Stimulated activated naive CD8-positive, alpha-beta T cell treated with anti-CD3 and anti-CD28 coated beads, Interleukin-15, Interleukin-2, amounts not matched to agents 100 U/mL and 50 U/mL, for 24 hours (primary cell): ENCODE measurements at regions not wholly inside any gene's neighbourhood (a gene's known extent, or its start where the extent isn't known, plus 50 kb on each side); places are given as distances from the start of the nearest gene placed in this dataset.
A peak's percentile ranks its signal among the peaks of the same experiment; 100 is the strongest.

Source experiments
- ATAC-seq: fragments of 150-1000 bp; cut with Tn5 transposase; one replicate; pipeline ENCODE4 v1.10.0; 2021
- DNase-seq: peaks from one replicate; pipeline ENCODE4 v3.0.0; 2021

- DNase-seq (no peak), ATAC-seq (no peak)
Observed at GRCh38 chr14:84003346-84003745, 1526.6 kb upstream of the FLRT2 start.

GRCh38 chr14:84006643-84007155 lies 1523.2 kb upstream of the FLRT2 start:
- no peak for DNase-seq
- ATAC-seq = no peak

DNA sequence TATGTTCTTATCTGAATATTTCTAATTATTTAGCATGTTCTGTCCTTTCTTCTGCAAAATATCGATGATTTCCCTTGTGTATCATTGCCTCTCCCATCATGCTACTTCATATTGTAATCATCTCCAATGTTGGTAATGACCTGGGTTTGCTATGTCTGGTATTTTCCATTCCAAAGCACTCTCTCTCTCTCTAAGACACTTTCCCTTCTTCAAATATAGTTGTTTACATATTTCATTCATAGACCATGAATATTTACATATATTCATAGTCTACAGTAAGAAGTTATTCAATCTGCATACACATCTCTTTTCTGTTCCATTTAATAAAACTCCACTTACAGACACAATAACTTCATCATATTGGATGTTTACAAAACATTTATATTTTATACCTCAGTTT lies 1516.5 kb upstream of the FLRT2 start:
- ATAC-seq (no peak), DNase-seq (no peak)

- DNase-seq = no peak
- no peak for ATAC-seq
Observed at GRCh38 chr14:84017495-84017894, 1512.4 kb upstream of the FLRT2 start.

DNA sequence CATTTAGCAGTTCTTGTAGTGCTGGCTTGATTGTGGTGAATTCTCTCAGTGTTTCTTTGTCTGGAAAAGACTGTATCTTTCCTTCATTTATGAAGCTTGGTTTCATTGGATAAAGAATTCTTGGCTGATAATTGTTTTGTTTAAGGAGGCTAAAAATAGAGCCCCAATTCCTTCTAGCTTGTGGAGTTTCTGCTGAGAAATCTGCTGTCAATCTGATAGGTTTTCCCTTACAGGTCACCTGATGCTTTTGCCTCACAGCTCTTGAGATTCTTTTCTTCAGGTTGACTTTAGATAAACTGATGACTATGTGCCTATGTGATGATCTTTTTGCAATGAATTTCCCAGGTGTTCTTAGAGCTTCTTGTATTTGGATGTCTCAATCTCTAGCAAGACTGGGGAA lies 1508.5 kb upstream of the FLRT2 start:
- no peak for ATAC-seq

GRCh38 chr14:84024231-84024820 lies 1505.6 kb upstream of the FLRT2 start:
- ATAC-seq (no peak), DNase-seq (no peak)

More for the DNA sequence above, 1508.5 kb upstream of the FLRT2 start:
- DNase-seq = no peak

GRCh38 chr14:84025106-84026012 lies 1504.6 kb upstream of the FLRT2 start:
- ATAC-seq (no peak), DNase-seq (no peak)

DNA sequence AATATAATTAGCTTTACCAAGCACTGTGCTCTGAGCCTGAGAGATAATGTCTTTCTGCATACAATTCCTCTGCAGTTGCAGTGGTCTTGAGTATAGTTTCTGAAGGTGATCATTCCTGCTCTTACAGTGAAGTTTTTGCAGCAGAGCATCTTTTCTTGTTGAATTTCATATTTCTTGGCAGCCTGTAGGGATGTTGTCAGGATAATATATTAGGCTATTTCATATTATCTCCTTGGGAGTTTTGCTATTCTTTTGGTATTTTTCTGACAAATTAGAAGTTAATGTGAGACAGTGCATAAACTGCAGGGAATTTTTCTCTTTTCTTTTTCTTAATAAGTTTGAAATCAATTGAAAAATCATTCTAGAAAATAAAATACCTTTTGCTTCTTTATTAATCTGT lies 1502.6 kb upstream of the FLRT2 start:
- ATAC-seq = no peak

GRCh38 chr14:84028080-84028604 lies 1501.8 kb upstream of the FLRT2 start:
- ATAC-seq (no peak), DNase-seq (no peak)

More for the DNA sequence above, 1502.6 kb upstream of the FLRT2 start:
- no peak for DNase-seq

- ATAC-seq = no peak
- no peak for DNase-seq
Observed at GRCh38 chr14:84029246-84029645, 1500.7 kb upstream of the FLRT2 start.

DNA sequence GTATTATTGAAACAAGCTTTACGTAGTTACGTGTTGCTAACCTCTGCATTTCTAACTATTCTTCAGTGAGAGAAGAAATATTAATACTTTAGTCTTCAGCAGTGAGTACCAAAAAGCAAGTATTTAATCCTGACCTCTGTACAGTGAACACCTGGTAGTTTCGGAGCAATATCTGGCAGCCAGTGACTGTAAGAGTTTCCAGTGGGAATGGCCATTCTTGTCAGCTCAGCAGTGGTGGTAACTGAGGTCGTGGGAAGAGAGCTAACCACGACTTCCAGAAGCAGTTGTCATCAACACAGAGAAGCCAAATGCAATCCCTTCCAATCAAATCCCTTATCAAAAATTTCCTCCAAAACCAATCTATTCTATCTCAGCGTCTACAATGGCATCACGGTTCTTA lies 1500.2 kb upstream of the FLRT2 start:
- no peak for DNase-seq
- ATAC-seq = no peak

DNA sequence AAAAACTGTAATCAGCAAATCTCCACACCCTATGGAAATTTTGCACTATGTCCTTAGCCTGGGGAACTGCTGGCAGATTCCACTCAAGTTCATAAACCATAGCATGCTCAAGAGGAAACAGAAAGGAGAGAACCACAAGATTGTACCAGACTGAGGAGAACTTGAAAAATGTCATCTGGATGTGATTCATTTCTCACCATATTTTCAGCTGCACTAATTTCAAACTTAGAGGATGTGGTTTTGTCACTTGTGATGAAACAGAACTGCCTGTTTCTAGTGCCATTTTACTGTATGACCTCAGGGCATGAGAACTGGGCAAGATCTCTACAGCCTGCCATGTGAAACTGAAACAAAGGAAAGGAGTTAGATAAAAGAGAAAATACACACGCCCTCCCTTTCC lies 1493.1 kb upstream of the FLRT2 start:
- peak; percentile 72 for ATAC-seq
- DNase-seq = no peak

GRCh38 chr14:84037593-84037992 lies 1492.4 kb upstream of the FLRT2 start:
- DNase-seq = no peak
- ATAC-seq = no peak

GRCh38 chr14:84040101-84040500 lies 1489.8 kb upstream of the FLRT2 start:
- ATAC-seq = no peak

GRCh38 chr14:84041421-84041820 lies 1488.5 kb upstream of the FLRT2 start:
- DNase-seq (no peak), ATAC-seq (no peak)

More at GRCh38 chr14:84040101-84040500, 1489.8 kb upstream of the FLRT2 start:
- no peak for DNase-seq

DNA sequence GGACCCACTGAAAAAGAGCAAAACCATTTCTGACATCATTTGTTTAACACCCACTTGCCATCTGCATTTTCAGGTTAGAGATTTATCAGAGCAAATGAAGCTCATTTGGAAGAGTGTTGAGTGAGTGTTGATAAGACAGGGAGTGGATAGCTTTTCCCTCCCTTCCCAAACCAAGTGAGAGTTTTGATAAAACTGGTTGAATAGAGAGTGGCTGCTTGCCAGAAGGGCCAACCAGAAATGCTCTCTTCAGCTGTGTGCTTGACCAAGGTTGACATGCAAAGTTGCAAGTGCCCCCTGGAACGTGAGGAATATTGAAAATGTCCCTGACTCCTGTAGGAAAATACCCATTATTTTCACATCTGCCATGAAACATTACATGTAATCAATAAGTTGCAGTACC lies 1487.0 kb upstream of the FLRT2 start:
- DNase-seq (no peak), ATAC-seq (no peak)

DNA sequence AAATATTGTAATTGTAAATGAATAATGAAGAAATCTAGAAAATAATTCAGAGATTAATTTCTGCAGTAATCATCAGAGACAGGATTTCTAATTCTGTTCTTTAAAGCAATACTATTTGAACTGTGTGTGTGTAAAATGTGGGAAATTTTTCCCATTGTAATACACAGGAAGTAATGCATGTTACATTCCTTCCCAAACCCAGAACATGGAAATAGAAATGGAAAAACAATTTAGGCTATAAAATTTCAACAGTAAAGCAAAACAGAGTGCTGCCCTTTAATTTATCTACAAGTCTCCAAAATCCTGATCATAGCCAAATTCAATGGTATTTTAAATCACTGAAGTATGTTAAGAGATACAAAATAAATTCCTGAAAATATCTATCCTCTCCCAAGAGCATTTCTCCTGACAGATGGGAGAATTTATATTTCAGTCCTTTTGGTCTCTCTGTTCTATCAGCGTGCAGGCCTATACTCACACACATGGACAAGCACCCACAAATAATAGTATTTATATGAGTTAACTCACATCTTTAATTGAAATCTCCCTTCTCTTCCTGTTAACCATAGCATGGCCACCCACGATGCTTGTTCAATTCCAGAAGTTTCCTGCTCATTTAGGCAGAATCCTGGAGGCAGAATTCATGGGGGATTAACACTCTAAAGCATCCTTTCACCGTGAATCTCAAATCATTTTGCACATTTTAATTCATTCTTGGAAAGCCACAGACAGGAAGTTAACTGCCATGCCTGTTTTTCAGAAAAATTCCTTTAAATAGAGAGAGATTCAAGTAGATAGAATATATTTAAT lies 1465.4 kb upstream of the FLRT2 start:
- ATAC-seq (no peak), DNase-seq (no peak)

- ATAC-seq (no peak), DNase-seq (no peak)
Observed at GRCh38 chr14:84065811-84066210, 1464.1 kb upstream of the FLRT2 start.

- no peak for ATAC-seq
- DNase-seq = no peak
Observed at GRCh38 chr14:84068288-84068687, 1461.7 kb upstream of the FLRT2 start.

DNA sequence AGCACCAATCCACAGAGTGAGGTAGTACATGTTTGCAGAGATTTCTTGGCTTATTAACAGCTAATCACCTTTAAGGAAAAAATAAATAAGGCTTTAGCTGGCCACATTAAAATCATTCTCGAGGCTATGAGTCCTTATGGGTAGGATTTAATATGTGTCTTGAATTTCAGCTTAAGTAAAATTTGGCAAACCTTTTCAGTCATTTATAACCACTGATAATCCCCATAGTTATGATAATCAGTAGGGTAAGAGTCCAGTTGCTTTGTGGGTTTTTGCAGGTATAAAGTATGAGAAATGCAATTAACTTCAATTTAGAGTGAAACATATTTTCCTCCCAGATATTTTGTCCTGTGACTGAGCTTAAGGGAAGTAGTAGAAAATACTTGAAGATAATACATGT lies 1458.9 kb upstream of the FLRT2 start:
- ATAC-seq (no peak), DNase-seq (no peak)

- ATAC-seq (no peak), DNase-seq (no peak)
Observed at GRCh38 chr14:84074626-84075025, 1455.3 kb upstream of the FLRT2 start.

- DNase-seq = no peak
- no peak for ATAC-seq
Observed at GRCh38 chr14:84080944-84081343, 1449.0 kb upstream of the FLRT2 start.
